HG02938 (cell line): ENCODE measurements at regions not wholly inside any gene's neighbourhood (a gene's known extent, or its start where the extent isn't known, plus 50 kb on each side); places are given as distances from the start of the nearest gene placed in this dataset.

Experiments
- ATAC-seq: cut with Tn5 transposase; IDR thresholded peaks from one replicate; pipeline ENCODE4 v1.9.1; 2021; ENCODE audit warnings: mild to moderate bottlenecking, moderate library complexity; ENCODE audit not compliant: unreplicated experiment

DNA sequence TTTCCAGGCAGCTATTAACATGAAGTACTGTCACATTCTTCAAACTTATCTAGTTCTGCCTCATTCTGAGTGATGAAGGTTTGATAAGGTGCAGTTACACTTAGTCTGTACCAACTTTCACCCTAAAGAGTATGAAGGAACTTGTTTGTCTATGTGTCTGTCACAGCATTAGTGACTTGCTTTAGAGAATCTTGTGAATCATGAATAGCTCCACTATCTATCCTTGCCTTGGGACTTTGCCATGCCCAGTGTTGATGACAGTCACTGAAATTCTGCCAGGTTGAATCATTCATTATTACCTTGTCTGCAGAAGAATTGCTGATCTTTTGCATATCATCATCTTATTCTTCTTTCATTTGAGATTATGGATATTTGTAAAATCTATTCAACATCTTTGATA lies 50.9 kb upstream of the A1CF start:
- no peak for ATAC-seq

DNA sequence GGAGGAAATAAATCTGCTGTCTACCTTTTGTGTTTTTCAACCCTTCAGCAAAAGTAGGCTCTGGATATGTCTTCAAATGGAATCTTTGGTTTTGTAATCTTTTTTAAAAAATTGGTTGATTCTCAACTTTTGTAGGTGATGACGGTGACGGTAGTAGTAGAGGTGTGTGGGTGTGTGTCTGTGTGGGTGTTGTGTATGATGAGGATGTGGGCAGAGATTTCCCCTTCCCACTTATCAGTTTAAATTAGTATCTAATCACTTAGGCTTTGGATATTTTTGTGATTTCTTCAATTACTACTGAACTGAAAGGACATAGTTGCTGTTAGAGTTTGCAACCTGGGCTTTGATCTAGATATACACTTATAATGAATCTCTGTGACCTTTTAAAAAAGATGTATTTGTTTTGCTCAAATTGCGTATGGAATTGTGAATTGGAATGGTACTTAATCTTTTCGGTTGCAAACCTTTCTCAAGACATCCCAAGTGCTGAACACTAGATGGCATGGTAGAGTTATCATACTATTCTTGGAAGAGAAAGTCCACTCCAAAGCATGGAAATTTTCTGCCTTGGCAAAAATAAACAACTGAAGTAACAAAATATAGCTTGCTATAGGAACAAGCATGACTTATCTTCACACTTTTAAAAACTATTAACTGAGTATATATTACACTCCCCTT lies 51.9 kb upstream of the A1CF start:
- ATAC-seq, result no peak

DNA sequence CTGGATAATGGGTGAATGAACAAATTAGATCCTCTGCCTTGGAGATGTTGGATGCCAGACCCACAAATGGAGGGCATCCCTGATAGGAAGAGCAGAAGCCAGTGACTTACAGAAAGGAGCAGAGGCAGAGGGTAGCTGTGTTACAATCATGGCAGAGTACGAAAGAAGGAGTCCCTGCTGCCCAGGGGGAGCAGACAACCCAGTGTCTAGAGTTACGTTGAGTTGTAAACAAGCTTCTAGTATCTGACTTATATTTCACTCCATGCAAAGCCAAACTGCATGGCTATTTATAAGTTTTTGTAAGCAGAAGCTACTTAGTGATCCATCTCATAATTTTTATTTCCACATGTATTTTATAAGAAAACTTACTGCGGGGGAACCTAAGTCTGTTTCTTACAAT lies 56.2 kb upstream of the A1CF start:
- ATAC-seq, result no peak

DNA sequence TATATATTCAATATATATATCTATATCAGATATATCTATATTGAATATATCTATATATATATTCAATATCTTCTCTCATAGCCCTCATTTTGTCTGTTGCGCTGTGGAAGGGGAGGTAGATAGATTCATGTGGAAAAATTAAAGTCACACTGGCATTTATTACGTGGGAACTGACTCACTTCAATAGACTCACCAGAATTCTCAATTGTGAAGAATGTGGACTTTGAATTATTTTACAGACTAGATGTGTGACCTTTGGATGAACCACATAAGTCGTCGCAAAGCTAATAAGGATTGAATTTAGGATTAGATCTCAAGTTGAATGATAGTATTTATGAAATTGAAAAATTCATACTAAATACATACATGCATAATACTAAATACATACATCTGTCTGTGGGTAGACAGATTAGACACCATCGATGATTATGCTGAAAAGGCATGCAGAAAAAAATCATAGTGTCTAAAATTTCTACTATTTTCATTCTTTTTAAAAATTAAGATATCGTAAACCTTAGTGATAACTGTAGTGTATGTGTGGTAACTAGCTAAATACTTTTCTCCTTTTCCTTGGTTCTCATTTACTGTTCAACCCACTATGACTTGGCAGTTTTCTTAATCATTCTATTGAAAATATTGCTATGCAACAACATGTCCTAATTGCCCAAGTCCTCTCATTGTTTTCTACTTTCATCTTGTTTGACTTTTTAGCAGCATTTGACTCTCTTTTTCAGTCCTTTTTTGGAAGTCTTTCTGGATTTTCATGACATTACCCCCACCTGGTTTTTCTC lies 61.8 kb upstream of the A1CF start:
- ATAC-seq, result no peak

DNA sequence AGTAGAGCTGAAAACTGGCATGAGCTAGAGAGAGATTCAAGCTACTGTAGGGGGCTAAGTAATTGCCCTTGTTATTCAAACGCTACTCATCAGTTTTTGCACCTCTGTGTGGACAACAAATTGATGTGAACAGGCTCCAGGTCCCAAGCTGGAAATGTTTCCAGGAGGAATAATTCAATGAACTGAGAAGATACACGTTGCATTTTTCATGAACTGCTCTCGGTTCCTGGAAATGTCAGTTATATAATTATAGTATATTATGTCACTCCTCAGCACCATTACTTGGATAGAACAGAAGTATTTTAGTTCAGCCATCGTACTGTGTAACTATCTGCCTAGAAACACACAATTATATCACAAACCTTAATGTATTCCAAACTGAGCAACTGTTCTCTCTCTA lies 65.9 kb upstream of the A1CF start:
- ATAC-seq, result no peak

DNA sequence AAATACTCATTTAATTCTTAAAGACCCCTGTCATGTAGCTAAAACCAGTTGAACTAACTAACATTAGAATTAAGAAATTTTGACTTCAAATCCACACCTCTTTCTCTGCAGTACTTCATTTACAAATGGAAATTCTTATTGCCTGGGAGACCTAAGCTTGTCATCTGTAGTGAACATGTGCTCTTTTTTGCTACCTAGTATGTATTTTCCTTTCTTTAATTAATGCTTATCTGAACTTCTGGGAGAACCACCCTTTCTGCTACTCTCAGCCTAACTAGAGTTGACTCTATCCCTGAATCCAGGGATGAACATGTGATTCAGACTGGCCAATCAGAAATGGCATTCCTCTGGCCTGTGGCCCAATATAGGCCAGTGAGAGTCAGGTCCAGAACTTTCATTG lies 75.9 kb upstream of the A1CF start:
- ATAC-seq, result no peak

DNA sequence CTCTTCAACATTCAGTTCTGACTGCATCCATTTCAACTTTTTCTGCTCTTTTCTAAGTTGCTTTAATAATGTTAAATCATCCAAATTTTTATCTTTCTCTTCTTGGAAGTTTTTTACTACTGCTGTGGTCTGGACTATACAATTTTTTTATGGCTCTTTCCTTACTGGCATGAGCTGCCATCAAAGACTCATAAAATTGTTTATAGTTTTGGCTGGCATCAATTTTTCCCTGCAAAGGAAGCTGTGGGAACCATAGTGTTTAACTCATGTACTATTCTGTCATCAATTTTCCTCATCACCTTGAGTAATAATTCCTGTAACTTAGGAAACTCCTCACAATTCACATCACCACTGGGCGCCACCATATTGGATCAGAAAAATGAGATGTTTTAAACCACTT lies 77.6 kb upstream of the A1CF start:
- ATAC-seq, result no peak

DNA sequence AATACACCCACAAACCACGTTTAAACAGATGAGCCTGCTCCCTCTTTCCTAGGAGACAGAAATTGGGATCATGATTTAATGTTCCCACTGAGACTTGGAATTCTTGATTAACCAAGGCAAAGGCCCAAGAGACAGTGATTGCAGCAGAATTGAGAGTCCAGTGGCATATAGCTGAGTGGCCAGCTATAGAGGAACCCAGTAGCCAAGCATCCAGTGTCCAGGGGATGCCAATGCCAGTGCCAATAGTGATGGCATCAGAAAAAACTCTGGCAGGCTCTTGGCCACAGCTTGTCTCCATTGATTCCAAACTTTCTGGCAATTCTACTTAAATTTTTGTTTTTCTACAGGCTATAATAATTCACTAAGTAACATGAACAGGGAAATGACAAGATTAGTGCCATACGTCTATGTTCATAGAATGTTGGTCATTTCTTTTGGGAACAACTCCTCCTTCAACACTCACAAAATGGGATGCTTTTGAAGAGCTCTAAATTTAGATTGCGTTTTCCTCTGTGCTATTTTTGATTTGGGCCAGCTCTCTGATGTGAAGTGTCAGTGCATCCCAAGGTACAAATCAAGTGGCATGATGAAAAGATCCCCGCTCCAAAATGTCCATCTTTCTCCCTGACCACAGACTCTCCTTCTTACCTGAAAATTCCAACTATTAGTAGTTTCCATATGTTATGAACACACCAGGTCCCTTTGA lies 83.1 kb upstream of the A1CF start:
- no peak for ATAC-seq

DNA sequence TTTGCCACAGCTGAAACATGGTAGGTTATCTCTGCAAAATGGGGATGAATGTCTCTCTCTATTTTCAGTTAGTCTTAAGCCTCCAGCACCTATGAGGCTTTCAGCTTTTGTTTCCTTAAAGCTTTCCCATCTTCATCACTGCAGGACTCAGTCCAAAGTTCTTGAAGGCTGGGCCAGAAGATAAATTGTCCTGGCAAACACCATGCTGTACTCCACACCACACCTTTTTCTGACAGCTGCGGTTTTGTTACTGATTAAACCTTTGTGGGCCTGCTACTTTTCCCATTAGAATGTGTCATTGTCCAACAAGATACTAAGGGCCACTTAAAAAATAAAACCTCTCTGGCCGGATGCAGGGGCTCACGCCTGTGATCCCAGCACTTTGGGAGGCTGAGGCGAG lies 87.2 kb upstream of the A1CF start:
- no peak for ATAC-seq

DNA sequence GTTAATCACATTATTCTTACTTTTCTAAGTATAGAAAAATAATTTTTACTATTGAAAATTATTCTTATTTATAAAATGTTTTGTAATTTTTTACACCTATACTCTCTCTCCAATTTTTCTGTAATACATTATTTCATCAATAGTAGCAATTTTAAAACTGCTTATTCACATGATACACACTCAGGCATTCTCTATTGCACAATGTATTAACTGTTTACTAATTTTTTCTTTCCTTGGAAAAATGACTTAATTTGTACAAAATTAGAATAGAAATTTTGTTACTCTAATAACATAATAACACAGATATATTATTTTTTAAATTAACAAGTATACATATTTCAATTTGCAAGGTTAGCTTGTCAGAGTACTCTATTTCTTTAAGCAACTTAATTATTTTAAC lies 92.9 kb upstream of the PRKG1 start:
- no peak for ATAC-seq

DNA sequence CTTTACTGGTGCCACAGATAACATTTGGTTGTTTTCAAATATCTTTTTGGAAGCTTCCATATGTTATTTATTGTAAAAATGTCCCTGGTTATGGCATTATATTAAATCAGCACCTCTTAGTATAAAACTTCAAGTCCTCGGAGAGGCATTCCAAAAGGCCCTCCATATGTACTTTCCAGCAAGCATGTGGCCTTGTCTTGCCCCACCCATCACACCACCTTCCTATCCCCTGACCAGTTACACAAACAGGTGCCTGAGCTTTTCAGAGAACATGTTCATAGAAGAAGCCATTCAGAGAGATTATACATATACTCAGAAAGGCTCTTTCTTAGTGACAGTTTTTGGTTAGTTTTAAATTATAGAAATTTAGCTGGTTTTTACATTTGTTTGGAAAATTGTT lies 92.4 kb upstream of the PRKG1 start:
- no peak for ATAC-seq

DNA sequence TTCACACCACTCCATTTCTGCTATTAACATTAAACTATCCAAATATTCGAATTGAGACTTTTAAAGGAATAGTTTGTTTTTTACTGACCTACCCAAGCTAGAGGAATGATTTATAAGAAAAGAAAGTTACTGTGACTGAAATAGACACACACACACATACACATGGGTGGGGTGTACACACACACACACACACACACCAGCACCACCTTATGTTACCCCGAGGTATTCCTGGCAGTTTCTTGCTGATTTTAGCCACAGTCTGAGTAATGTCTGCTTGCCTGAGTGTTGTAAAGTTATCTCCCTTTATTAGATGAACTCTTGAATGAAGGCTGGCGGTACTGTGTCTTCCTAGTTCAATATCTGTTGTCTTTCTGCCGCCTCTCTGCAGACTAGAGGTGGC lies 91.3 kb upstream of the PRKG1 start:
- ATAC-seq, result no peak

DNA sequence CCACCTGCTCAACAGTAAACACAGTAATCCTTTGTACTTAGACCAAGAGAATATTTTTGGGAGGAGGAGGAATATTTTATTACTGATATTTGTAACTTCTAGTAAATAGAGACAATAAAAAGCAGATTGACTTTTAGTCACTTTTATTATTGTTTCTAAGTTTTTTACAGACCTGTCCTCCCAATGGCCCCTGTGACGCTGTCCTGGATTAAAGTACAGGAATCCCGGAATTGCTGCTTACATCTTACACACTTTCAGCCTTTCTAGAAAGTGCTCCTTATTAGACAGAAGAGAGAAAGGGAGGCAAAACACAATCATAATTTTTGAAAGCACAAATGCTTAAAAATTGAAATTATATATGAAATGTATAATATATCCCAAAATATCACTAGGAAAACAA lies 86.4 kb upstream of the PRKG1 start:
- ATAC-seq, result no peak

DNA sequence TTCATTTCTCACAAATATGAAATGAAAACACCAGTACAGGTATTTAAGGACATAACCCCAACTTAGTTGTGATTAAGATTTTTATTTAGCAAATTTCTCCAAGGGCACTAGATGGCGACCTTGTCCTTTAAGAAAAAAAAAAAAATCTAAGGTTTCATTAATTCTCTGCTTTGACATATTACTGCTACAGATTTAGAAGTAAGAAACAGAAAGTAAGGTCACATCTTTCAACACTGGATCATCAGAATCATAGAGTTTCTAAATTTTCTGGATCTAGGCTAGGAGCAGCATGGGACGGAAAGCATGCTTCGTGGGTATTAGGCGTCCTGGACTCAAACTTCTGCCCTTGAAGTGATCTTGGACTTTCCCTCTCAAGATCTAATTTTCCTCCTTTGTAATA lies 85.5 kb upstream of the PRKG1 start:
- ATAC-seq, result no peak

DNA sequence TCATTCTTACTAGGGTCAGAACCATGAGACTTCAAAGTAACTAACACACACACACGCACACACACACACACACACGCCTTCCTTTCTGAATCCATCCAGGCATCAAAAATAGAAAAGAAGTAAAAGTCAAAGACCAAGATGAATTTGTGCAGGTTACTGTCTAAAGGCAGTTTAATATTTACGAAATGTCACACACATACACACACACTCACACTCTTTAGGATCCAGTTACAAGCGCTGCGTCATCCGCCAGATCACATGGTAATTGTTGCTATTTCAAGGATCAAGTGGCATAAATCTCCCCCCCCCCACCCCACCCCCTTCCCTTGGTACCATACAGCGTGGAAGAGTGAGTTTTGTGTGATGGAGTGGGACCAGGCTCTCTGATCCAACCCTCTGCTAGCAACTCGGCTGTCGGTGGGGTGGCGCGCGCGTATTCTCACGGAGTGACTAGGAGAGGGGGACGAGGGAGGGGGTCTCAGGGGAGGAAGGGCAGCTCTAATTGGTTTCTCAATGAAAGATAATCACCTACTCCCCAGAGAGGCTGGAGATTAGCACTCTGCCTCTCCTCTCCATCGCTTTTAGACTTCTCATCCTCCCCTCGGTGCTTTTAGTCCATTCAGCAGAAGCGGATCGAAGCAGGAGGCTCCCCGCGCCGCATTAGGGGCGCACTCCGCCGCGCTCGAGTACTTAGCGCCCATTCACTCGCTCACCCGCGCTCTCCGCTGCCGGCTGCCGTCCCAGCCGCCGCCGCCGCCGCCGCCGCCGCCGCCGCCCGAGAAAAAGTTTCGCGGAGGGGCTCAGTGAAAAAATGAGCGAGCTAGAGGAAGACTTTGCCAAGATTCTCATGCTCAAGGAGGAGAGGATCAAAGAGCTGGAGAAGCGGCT lies 83.5 kb upstream of the PRKG1 start:
- ATAC-seq, result no peak

DNA sequence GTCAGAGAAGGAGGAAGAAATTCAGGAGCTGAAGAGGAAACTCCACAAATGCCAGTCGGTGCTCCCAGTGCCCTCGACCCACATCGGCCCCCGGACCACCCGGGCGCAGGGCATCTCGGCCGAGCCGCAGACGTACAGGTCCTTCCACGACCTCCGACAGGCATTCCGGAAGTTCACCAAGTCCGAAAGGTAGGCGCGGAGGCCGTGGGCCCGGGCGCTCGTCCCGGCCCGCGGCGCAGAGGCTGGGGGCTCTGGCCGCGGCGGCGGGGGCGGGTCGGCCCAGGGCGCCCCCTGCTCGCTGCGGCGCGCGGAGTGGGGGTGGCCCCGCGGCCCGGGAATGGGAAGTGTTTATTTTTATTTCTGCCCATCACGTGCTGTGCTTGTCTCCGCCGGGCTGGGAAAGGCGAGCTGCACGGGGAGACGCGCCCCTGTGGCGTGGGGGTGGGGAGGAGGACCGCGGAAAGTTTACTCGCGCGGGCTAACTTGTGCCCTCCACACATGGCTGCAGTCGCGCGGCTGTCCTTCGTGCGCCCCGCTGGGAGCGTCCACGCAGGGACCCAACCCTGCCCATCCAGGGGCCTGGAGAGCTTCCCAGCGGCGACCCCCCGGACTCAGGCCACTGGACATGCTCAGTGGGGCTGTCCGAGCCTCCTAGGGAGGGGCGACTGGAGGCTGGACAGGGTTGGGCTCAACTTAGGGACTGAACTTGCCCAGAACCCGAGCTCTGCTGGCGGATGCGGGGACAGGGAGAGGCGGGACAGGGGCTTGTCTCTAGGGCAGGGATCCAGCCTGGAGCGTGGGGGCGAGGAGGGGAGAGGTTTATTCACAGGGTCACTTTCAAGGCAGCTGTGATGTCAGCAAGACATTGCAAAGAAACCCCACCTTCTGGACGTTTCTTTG lies 82.6 kb upstream of the PRKG1 start:
- no peak for ATAC-seq

DNA sequence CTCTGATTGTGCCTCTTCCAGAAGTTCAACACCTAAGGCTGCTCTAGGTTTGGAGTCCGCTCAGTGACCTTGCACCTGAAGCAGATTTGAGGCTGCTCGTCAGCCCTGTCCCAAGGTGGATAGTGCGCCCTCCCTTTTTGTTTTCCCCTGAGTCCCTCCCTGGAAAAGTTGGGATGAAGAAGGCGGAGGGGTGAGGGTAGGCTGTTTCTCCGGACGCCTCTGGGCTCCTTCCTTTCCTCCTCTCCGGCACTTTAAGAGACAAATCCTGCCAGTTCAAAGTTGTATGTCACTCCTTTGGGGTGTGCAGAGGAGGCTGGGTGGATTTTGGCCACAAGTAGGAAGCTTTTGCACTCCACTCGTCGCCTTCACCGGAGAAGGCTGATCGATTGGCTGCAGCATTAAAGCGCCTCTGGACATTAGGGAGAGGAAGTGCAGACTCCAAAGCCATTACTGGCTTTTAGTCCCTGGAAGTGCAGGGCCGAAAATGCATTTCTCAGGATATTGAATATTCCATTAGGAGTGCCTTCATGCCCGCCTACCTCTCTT lies 81.9 kb upstream of the PRKG1 start:
- ATAC-seq, result no peak

DNA sequence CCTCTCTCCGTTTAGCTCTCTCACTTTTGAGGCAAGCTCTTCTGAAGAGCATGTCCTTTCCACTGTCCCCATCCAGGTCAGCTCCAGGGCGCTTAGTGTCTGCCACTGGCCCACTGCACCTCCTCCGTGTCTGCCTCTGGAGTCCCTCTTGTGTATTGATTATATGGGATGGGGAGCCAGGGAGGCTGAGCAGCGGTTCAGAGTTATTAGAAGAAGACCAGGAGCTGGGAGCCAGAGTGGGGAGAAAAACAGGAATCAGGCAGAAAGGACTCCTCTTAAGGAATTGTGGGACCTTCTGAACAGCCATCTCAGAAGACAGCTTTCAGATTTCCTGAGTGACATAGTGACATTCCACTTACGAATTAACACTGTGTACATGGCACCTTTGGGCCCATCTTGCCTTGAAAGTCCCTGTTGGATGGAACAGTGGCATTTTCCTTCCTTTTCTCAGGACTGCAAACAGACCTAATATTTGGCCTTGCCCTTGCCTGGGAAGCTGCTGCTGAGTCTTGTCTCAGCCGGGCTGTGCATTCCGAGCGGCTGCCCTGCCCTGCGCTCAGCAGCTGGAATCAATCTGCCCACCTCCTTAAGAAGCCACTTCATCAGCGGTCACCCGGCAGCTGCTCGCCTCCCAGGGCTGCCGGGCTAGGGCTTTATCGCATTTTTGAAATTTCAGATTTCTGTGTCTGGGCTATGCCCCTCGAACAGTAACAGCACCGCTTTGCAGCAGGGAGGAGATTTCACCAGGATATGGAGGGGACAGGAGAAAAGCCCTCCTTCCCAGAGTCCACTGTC lies 81.1 kb upstream of the PRKG1 start:
- ATAC-seq, result no peak

DNA sequence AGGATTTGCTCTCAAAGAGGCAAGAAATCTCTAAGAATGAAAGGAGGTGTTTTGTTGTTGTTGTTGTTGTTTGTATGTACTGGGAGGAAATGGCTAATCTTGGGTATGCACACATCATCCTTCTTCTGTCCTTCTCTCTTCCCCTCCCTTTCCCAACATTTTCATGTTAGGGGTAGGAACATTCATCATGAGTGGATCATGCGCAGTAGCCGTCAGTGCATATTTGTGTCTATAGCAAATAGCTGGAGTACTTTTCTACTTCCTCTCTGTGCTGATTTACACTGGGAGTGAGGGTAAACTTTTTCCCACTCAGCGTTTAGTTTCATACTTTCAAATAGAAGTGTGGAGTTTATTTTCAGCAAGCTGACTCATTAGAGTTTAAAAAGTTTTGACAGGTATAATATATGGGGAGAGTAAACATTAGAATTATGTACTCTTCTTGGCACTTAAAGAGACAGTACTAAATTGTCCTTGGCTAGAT lies 80.5 kb upstream of the PRKG1 start:
- ATAC-seq, result no peak
